ENCODE measurements at regions not wholly inside any gene's neighbourhood (a gene's known extent, or its start where the extent isn't known, plus 50 kb on each side); places are given as distances from the start of the nearest gene placed in this dataset.

GRCh38 chr12:125786143-125786542 is 720.9 kb downstream of the AACS start:
- Mint-ChIP-seq H3K36me3 (ENCODE audit: unreplicated experiment) (no peaks in the 10 kb centered on the region), H3K9me3 (ENCODE audit: unreplicated experiment) (peaks cover 11% of the 10 kb centered on the region), H3K27me3 (ENCODE audit: unreplicated experiment) (no peaks in the 10 kb centered on the region), H3K4me3 (ENCODE audit: unreplicated experiment) (no peak overlapping the region), H3K27ac (ENCODE audit: unreplicated experiment) (no peak overlapping the region), H3K4me1 (ENCODE audit: unreplicated experiment) (peaks cover 12% of the 10 kb centered on the region)
- no peak for TF ChIP-seq CTCF (IDR thresholded peaks at IDR 0.05)
- no peak for DNase-seq (ENCODE audit: extremely low spot score, unreplicated experiment)

GRCh38 chr12:125794401-125794800 is 729.2 kb downstream of the AACS start:
- Mint-ChIP-seq H3K36me3 (ENCODE audit: unreplicated experiment) (no peaks in the 10 kb centered on the region), H3K27ac (ENCODE audit: unreplicated experiment) (peak overlapping the region; percentile 7), H3K27me3 (ENCODE audit: unreplicated experiment) (no peaks in the 10 kb centered on the region), H3K4me1 (ENCODE audit: unreplicated experiment) (peaks cover 33% of the 10 kb centered on the region), H3K4me3 (ENCODE audit: unreplicated experiment) (no peak overlapping the region), H3K9me3 (ENCODE audit: unreplicated experiment) (peaks cover 20% of the 10 kb centered on the region)
- no peak for TF ChIP-seq CTCF (IDR thresholded peaks at IDR 0.05)
- DNase-seq (ENCODE audit: extremely low spot score, unreplicated experiment) = no peak

GRCh38 chr12:125797421-125798175 is 732.4 kb downstream of the AACS start:
- peaks cover 8% of the 10 kb centered on the region for H3K9me3 Mint-ChIP-seq (ENCODE audit: unreplicated experiment)
- H3K27ac Mint-ChIP-seq (ENCODE audit: unreplicated experiment) = peak overlapping the region; percentile 72
- DNase-seq (ENCODE audit: extremely low spot score, unreplicated experiment) = no peak
- H3K4me3 Mint-ChIP-seq (ENCODE audit: unreplicated experiment) = no peak overlapping the region
- H3K27me3 Mint-ChIP-seq (ENCODE audit: unreplicated experiment) = no peaks in the 10 kb centered on the region
- peaks cover 41% of the 10 kb centered on the region for H3K4me1 Mint-ChIP-seq (ENCODE audit: unreplicated experiment)
- H3K36me3 Mint-ChIP-seq (ENCODE audit: unreplicated experiment) = no peaks in the 10 kb centered on the region
- no peak for TF ChIP-seq CTCF (IDR thresholded peaks at IDR 0.05)

GRCh38 chr12:125804660-125805059 is 739.4 kb downstream of the AACS start:
- no peaks in the 10 kb centered on the region for H3K27me3 Mint-ChIP-seq (ENCODE audit: unreplicated experiment)
- DNase-seq (ENCODE audit: extremely low spot score, unreplicated experiment) = no peak
- no peaks in the 10 kb centered on the region for H3K36me3 Mint-ChIP-seq (ENCODE audit: unreplicated experiment)
- no peak for TF ChIP-seq CTCF (IDR thresholded peaks at IDR 0.05)
- H3K4me1 Mint-ChIP-seq (ENCODE audit: unreplicated experiment) = peaks cover 6% of the 10 kb centered on the region
- no peaks in the 10 kb centered on the region for H3K9me3 Mint-ChIP-seq (ENCODE audit: unreplicated experiment)
- no peak overlapping the region for H3K27ac Mint-ChIP-seq (ENCODE audit: unreplicated experiment)
- no peak overlapping the region for H3K4me3 Mint-ChIP-seq (ENCODE audit: unreplicated experiment)

GRCh38 chr12:125824276-125824675 is 759.0 kb downstream of the AACS start:
- H3K27ac Mint-ChIP-seq (ENCODE audit: unreplicated experiment) = no peak overlapping the region
- no peak overlapping the region for H3K4me3 Mint-ChIP-seq (ENCODE audit: unreplicated experiment)
- no peak for TF ChIP-seq CTCF (IDR thresholded peaks at IDR 0.05)
- peaks cover 23% of the 10 kb centered on the region for H3K9me3 Mint-ChIP-seq (ENCODE audit: unreplicated experiment)
- H3K36me3 Mint-ChIP-seq (ENCODE audit: unreplicated experiment) = no peaks in the 10 kb centered on the region
- H3K27me3 Mint-ChIP-seq (ENCODE audit: unreplicated experiment) = peaks cover 2% of the 10 kb centered on the region
- H3K4me1 Mint-ChIP-seq (ENCODE audit: unreplicated experiment) = no peaks in the 10 kb centered on the region
- no peak for DNase-seq (ENCODE audit: extremely low spot score, unreplicated experiment)

Measured in osteocyte (in vitro differentiated cells).